ENCODE measurements at regions not wholly inside any gene's neighbourhood (a gene's known extent, or its start where the extent isn't known, plus 50 kb on each side); places are given as distances from the start of the nearest gene placed in this dataset.

GRCh38 chr18:11304928-11305327 lies 155.6 kb upstream of the PIEZO2 start:
- no peak for DNase-seq (ENCODE audit: low spot score, unreplicated experiment)
- H3K9me3 Mint-ChIP-seq (ENCODE audit: low read depth), result peaks cover 34% of the 10 kb centered on the region
- H3K36me3 Mint-ChIP-seq (ENCODE audit: insufficient read depth), result peaks cover 3% of the 10 kb centered on the region
- no peak overlapping the region for H3K27ac Mint-ChIP-seq
- H3K27me3 Mint-ChIP-seq, result no peaks in the 10 kb centered on the region
- peaks cover 11% of the 10 kb centered on the region for H3K4me1 Mint-ChIP-seq (ENCODE audit: low read depth)
- no peak overlapping the region for H3K4me3 Mint-ChIP-seq (ENCODE audit: low read depth)
- no peak for TF ChIP-seq CTCF (IDR thresholded peaks at IDR 0.05; ENCODE audit: unreplicated experiment)

GRCh38 chr18:11296946-11297345 lies 147.6 kb upstream of the PIEZO2 start:
- Mint-ChIP-seq H3K4me3 (ENCODE audit: low read depth) (no peak overlapping the region), H3K9me3 (ENCODE audit: low read depth) (peaks cover 22% of the 10 kb centered on the region)
- DNase-seq (ENCODE audit: low spot score, unreplicated experiment), result no peak

GRCh38 chr18:11293794-11294193 lies 144.4 kb upstream of the PIEZO2 start:
- Mint-ChIP-seq H3K4me1 (ENCODE audit: low read depth) (peaks cover 16% of the 10 kb centered on the region), H3K4me3 (ENCODE audit: low read depth) (no peak overlapping the region), H3K27me3 (no peaks in the 10 kb centered on the region), H3K36me3 (ENCODE audit: insufficient read depth) (no peaks in the 10 kb centered on the region), H3K9me3 (ENCODE audit: low read depth) (no peaks in the 10 kb centered on the region), H3K27ac (no peak overlapping the region)
- no peak for DNase-seq (ENCODE audit: low spot score, unreplicated experiment)
- TF ChIP-seq CTCF (IDR thresholded peaks at IDR 0.05; ENCODE audit: unreplicated experiment), result no peak

More at GRCh38 chr18:11296946-11297345, 147.6 kb upstream of the PIEZO2 start:
- no peak for TF ChIP-seq CTCF (IDR thresholded peaks at IDR 0.05; ENCODE audit: unreplicated experiment)
- Mint-ChIP-seq H3K27ac (no peak overlapping the region), H3K4me1 (ENCODE audit: low read depth) (peaks cover 12% of the 10 kb centered on the region), H3K27me3 (no peaks in the 10 kb centered on the region), H3K36me3 (ENCODE audit: insufficient read depth) (peaks cover 3% of the 10 kb centered on the region)

- Mint-ChIP-seq H3K27ac (no peak overlapping the region), H3K4me3 (ENCODE audit: low read depth) (no peak overlapping the region), H3K36me3 (ENCODE audit: insufficient read depth) (no peaks in the 10 kb centered on the region), H3K9me3 (ENCODE audit: low read depth) (no peaks in the 10 kb centered on the region), H3K4me1 (ENCODE audit: low read depth) (peaks cover 16% of the 10 kb centered on the region), H3K27me3 (no peaks in the 10 kb centered on the region)
- no peak for TF ChIP-seq CTCF (IDR thresholded peaks at IDR 0.05; ENCODE audit: unreplicated experiment)
- DNase-seq (ENCODE audit: low spot score, unreplicated experiment), result no peak
Observed at GRCh38 chr18:11290786-11291185, 141.4 kb upstream of the PIEZO2 start.

- no peaks in the 10 kb centered on the region for H3K27me3 Mint-ChIP-seq
- no peak overlapping the region for H3K4me3 Mint-ChIP-seq (ENCODE audit: low read depth)
- no peak overlapping the region for H3K27ac Mint-ChIP-seq
- TF ChIP-seq CTCF (IDR thresholded peaks at IDR 0.05; ENCODE audit: unreplicated experiment), result no peak
- H3K4me1 Mint-ChIP-seq (ENCODE audit: low read depth), result peaks cover 16% of the 10 kb centered on the region
- H3K9me3 Mint-ChIP-seq (ENCODE audit: low read depth), result no peaks in the 10 kb centered on the region
- DNase-seq (ENCODE audit: low spot score, unreplicated experiment), result no peak
- no peaks in the 10 kb centered on the region for H3K36me3 Mint-ChIP-seq (ENCODE audit: insufficient read depth)
Observed at GRCh38 chr18:11289248-11289647, 139.9 kb upstream of the PIEZO2 start.

Data from progenitor cell of endocrine pancreas (in vitro differentiated cells).